Hepatic stellate cell (primary cell): ENCODE measurements at regions not wholly inside any gene's neighbourhood (a gene's known extent, or its start where the extent isn't known, plus 50 kb on each side); places are given as distances from the start of the nearest gene placed in this dataset.

ENCODE experiments used
- DNase-seq: peaks from one replicate; pipeline ENCODE4 v3.0.0; 2011; ENCODE audit warnings: low spot score

GRCh38 chr22:47236161-47236560, 473.7 kb downstream of the TBC1D22A start:
- DNase-seq, result no peak

- DNase-seq, result no peak
These were observed 471.1 kb downstream of the TBC1D22A start for GRCh38 chr22:47233316-47234243.

GRCh38 chr22:47232753-47233152, 470.3 kb downstream of the TBC1D22A start:
- DNase-seq, result no peak

- DNase-seq, result no peak
These were observed 469.7 kb downstream of the TBC1D22A start for GRCh38 chr22:47232197-47232596.

GRCh38 chr22:47231759-47232158, 469.3 kb downstream of the TBC1D22A start:
- no peak for DNase-seq

GRCh38 chr22:47230741-47231140, 468.3 kb downstream of the TBC1D22A start:
- DNase-seq, result no peak

GRCh38 chr22:47230251-47230650, 467.8 kb downstream of the TBC1D22A start:
- DNase-seq, result no peak

GRCh38 chr22:47228767-47229166, 466.3 kb downstream of the TBC1D22A start:
- DNase-seq, result no peak

- no peak for DNase-seq
These were observed 463.6 kb downstream of the TBC1D22A start for GRCh38 chr22:47225931-47226633.

- DNase-seq, result no peak
These were observed 462.9 kb downstream of the TBC1D22A start for GRCh38 chr22:47225080-47225930.
